Adrenal gland (tissue), 5 donors: ENCODE measurements at regions not wholly inside any gene's neighbourhood (a gene's known extent, or its start where the extent isn't known, plus 50 kb on each side); places are given as distances from the start of the nearest gene placed in this dataset.

ENCODE experiments used
- CTCF ChIP-seq, 6 experiments: fragments of 450-650 bp in 4 of 6; fragments of 200-600 bp in 2 of 6; sonication (generic) in 1 of 6; IDR thresholded peaks; 1 replicate in 5 of 6; 2 replicates in 1 of 6; pipeline versions ENCODE4 v1.5.1 to v1.8.0; 2016 to 2021; ENCODE audit warnings: antibody characterized with exemption in 6 of 6, mild to moderate bottlenecking in 2 of 6, moderate library complexity in 1 of 6
- POLR2A ChIP-seq, 2 donors: fragments of 450-650 bp; IDR thresholded peaks; one replicate each; pipeline ENCODE4 v1.6.1; 2017; ENCODE audit warnings: antibody characterized with exemption in 2 of 2, mild to moderate bottlenecking in 2 of 2, moderate library complexity in 1 of 2
- donor health status: DM: no; HTN: no; CAD: no.

- TF ChIP-seq CTCF (IDR thresholded peaks at IDR 0.05) (no peak), POLR2A (IDR thresholded peaks at IDR 0.05) (no peak)
Observed at GRCh38 chr1:101511202-101511891, 274.5 kb downstream of the S1PR1 start.
